ENCODE measurements at regions not wholly inside any gene's neighbourhood (a gene's known extent, or its start where the extent isn't known, plus 50 kb on each side); places are given as distances from the start of the nearest gene placed in this dataset.
A peak's percentile ranks its signal among the peaks of the same experiment; 100 is the strongest.

- no peak for DNase-seq (ENCODE audit: low read depth)
- TF ChIP-seq CTCF (IDR thresholded peaks at IDR 0.05; ENCODE audit: low read depth, low read length, missing control alignments) = no peak
- H3K4me3 ChIP-seq (ENCODE audit: low read depth, low read length) = no peak overlapping the region
These were observed 71.9 kb downstream of the KLHDC7A start for GRCh38 chr1:18552631-18553030.

GRCh38 chr1:18553388-18553787 is 72.7 kb downstream of the KLHDC7A start:
- no peak for TF ChIP-seq CTCF (IDR thresholded peaks at IDR 0.05; ENCODE audit: low read depth, low read length, missing control alignments)
- no peak overlapping the region for H3K4me3 ChIP-seq (ENCODE audit: low read depth, low read length)
- DNase-seq (ENCODE audit: low read depth) = no peak

GRCh38 chr1:18554099-18554498 is 73.4 kb downstream of the KLHDC7A start:
- no peak overlapping the region for H3K4me3 ChIP-seq (ENCODE audit: low read depth, low read length)
- TF ChIP-seq CTCF (IDR thresholded peaks at IDR 0.05; ENCODE audit: low read depth, low read length, missing control alignments) = no peak
- DNase-seq (ENCODE audit: low read depth) = no peak

- TF ChIP-seq CTCF (IDR thresholded peaks at IDR 0.05; ENCODE audit: low read depth, low read length, missing control alignments) = no peak
- DNase-seq (ENCODE audit: low read depth) = no peak
These were observed 73.9 kb downstream of the KLHDC7A start for GRCh38 chr1:18554597-18554996.

GRCh38 chr1:18555036-18555435 is 74.3 kb downstream of the KLHDC7A start:
- no peak overlapping the region for H3K4me3 ChIP-seq (ENCODE audit: low read depth, low read length)
- no peak for TF ChIP-seq CTCF (IDR thresholded peaks at IDR 0.05; ENCODE audit: low read depth, low read length, missing control alignments)
- DNase-seq (ENCODE audit: low read depth) = no peak

More at GRCh38 chr1:18554597-18554996, 73.9 kb downstream of the KLHDC7A start:
- H3K4me3 ChIP-seq (ENCODE audit: low read depth, low read length) = no peak overlapping the region

GRCh38 chr1:18556364-18556763 is 74.3 kb upstream of the PAX7 start:
- no peak overlapping the region for H3K4me3 ChIP-seq (ENCODE audit: low read depth, low read length)
- TF ChIP-seq CTCF (IDR thresholded peaks at IDR 0.05; ENCODE audit: low read depth, low read length, missing control alignments) = peak; percentile 43
- no peak for DNase-seq (ENCODE audit: low read depth)

- no peak overlapping the region for H3K4me3 ChIP-seq (ENCODE audit: low read depth, low read length)
- no peak for TF ChIP-seq CTCF (IDR thresholded peaks at IDR 0.05; ENCODE audit: low read depth, low read length, missing control alignments)
- no peak for DNase-seq (ENCODE audit: low read depth)
These were observed 72.8 kb upstream of the PAX7 start for GRCh38 chr1:18557621-18558465.
